Kidney (tissue), 13 donors: ENCODE measurements at regions not wholly inside any gene's neighbourhood (a gene's known extent, or its start where the extent isn't known, plus 50 kb on each side); places are given as distances from the start of the nearest gene placed in this dataset.

Source experiments
- DNase-seq, 5 donors: peaks; one replicate each; pipeline ENCODE4 v3.0.0-alpha.2; 2013 to 2020
- FAIRE-seq: peaks from 2 replicates; lab custom pipeline; 2012; peaks lifted over from hg19 to GRCh38; lab: Jason Lieb, UNC
- H3K27ac ChIP-seq, 2 donors: one replicate each; pipeline ENCODE4 v1.7.0; 2013; ENCODE audit warnings: low read depth in 2 of 2, low read length in 2 of 2, inconsistent platforms in 1 of 2
- H3K27me3 ChIP-seq: one replicate; pipeline ENCODE4 v1.7.1; 2013; ENCODE audit warnings: low read length, inconsistent platforms; ENCODE audit not compliant: control insufficient read depth, insufficient read depth
- H3K36me3 ChIP-seq, 3 donors: one replicate each; pipeline versions ENCODE4 v1.7.0 to v1.7.1; 2013; ENCODE audit warnings: low read length in 3 of 3, control low read depth in 1 of 3, inconsistent platforms in 1 of 3; ENCODE audit not compliant: insufficient read depth in 3 of 3, control insufficient read depth in 2 of 3
- H3K4me1 ChIP-seq, 3 donors: one replicate each; pipeline versions ENCODE4 v1.7.0 to v1.7.1; 2013; ENCODE audit warnings: low read length in 3 of 3, inconsistent platforms in 1 of 3, low read depth in 1 of 3; ENCODE audit not compliant: control insufficient read depth in 2 of 3, insufficient read depth in 2 of 3
- H3K4me3 ChIP-seq, 3 donors: one replicate each; pipeline versions ENCODE4 v1.7.0 to v1.8.1; 2013; ENCODE audit warnings: low read length in 3 of 3, control low read depth in 1 of 3, inconsistent platforms in 1 of 3
- H3K9ac ChIP-seq, 3 donors: one replicate each; pipeline versions ENCODE4 v1.7.0 to v1.7.1; 2013; ENCODE audit warnings: low read length in 3 of 3, control low read depth in 1 of 3, inconsistent platforms in 1 of 3
- H3K9me3 ChIP-seq, 3 donors: one replicate each; pipeline versions ENCODE4 v1.7.0 to v1.7.1; 2013; ENCODE audit warnings: low read length in 3 of 3, control low read depth in 1 of 3, inconsistent platforms in 1 of 3; ENCODE audit not compliant: control insufficient read depth in 2 of 3, insufficient read depth in 1 of 3
- intact Hi-C: fragments of 100-400 bp; cut with DNase I; formaldehyde crosslinking; loops from one replicate; pipeline ENCODE4 v1.11.1; 2022
- TF ChIP-seq, protein P1 (sequence below): IDR thresholded peaks from 3 replicates; pipeline ENCODE4 v1.5.1; 2012; ENCODE audit warnings: mild to moderate bottlenecking, moderate library complexity, borderline replicate concordance; ENCODE audit not compliant: insufficient read depth; ENCODE audit errors: extremely low read depth
- donor health status: control.
- donor health status: control.
- donor health status: control.
- donor health status: control.
- donor health status: control.
- donor health status: DM: yes; HTN: yes; CAD: no.
- donor health status: Normal renal cell carcinoma (clear cell type).

DNA sequence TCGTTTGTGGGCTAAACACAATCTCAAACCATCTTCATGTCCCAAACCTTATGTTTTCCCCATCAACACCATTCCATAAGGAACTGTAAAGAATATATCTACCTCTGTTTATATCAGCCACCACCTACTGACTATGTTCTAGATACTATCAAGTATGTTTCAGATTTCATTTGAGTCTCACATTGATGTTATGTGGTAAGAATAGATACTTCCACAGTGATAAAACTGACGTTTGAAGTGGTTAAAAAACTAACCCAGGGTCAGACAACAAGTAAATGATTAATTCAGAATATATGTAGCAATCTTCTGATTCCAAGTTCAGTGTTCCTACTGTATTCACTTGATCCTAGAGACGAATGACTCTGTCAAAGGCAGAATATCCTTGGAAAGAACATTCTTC lies 156.8 kb upstream of the RASGEF1B start:
- FAIRE-seq = no peak
- H3K4me3 ChIP-seq = no peak overlapping the region
- no peak for DNase-seq
- peaks cover 0 to 7% (median 0%) of the 10 kb centered on the region in 3 donors for H3K4me1 ChIP-seq
- H3K36me3 ChIP-seq = no peaks in the 10 kb centered on the region
- intact Hi-C loops = no loop called here
- no peaks in the 10 kb centered on the region for H3K9me3 ChIP-seq
- no peaks in the 10 kb centered on the region for H3K27me3 ChIP-seq
- no peak overlapping the region for H3K9ac ChIP-seq
- no peak overlapping the region for H3K27ac ChIP-seq
- TF ChIP-seq, protein P1, sequence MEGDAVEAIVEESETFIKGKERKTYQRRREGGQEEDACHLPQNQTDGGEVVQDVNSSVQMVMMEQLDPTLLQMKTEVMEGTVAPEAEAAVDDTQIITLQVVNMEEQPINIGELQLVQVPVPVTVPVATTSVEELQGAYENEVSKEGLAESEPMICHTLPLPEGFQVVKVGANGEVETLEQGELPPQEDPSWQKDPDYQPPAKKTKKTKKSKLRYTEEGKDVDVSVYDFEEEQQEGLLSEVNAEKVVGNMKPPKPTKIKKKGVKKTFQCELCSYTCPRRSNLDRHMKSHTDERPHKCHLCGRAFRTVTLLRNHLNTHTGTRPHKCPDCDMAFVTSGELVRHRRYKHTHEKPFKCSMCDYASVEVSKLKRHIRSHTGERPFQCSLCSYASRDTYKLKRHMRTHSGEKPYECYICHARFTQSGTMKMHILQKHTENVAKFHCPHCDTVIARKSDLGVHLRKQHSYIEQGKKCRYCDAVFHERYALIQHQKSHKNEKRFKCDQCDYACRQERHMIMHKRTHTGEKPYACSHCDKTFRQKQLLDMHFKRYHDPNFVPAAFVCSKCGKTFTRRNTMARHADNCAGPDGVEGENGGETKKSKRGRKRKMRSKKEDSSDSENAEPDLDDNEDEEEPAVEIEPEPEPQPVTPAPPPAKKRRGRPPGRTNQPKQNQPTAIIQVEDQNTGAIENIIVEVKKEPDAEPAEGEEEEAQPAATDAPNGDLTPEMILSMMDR = no peak

DNA sequence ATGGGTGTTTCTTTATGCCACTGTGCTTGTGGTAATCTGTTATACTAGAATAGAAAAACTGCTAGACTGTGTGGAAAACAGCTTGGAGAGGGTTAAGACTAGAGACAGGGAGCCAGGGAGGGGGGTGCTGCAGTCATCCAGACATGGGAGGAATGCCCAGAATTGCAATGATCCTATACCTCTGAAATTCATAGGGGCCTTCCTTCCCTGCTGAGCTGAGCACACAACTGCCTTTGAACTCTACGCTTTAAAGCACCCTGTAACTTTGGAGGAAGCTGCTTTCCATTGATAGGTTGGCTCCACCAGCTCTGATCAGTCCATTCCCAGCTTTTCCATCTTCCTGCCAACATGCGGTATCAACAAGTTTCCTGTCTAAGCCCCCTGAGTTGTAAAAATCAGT lies 155.9 kb upstream of the RASGEF1B start:
- no peak overlapping the region for H3K4me3 ChIP-seq
- H3K9me3 ChIP-seq = no peaks in the 10 kb centered on the region
- intact Hi-C loops = no loop called here
- H3K27me3 ChIP-seq = no peaks in the 10 kb centered on the region
- no peaks in the 10 kb centered on the region for H3K36me3 ChIP-seq
- DNase-seq (peak in 2 of 5 donors; percentile 22 to 26), FAIRE-seq (no peak)
- H3K9ac ChIP-seq = no peak overlapping the region
- H3K27ac ChIP-seq = no peak overlapping the region
- H3K4me1 ChIP-seq = peaks cover 0 to 7% (median 0%) of the 10 kb centered on the region in 3 donors
- TF ChIP-seq, protein P1 = no peak

- TF ChIP-seq, protein P1 = no peak
- Histone ChIP-seq H3K4me1 (peaks cover 0 to 4% (median 0%) of the 10 kb centered on the region in 3 donors), H3K9ac (no peak overlapping the region), H3K36me3 (no peaks in the 10 kb centered on the region), H3K9me3 (no peaks in the 10 kb centered on the region), H3K27ac (no peak overlapping the region), H3K4me3 (no peak overlapping the region), H3K27me3 (no peaks in the 10 kb centered on the region)
- DNase-seq = no peak
- FAIRE-seq = no peak
- intact Hi-C loops = no loop called here
These were observed 155.1 kb upstream of the RASGEF1B start for GRCh38 chr4:81626851-81627250.
